ENCODE measurements at regions not wholly inside any gene's neighbourhood (a gene's known extent, or its start where the extent isn't known, plus 50 kb on each side); places are given as distances from the start of the nearest gene placed in this dataset.

DNA sequence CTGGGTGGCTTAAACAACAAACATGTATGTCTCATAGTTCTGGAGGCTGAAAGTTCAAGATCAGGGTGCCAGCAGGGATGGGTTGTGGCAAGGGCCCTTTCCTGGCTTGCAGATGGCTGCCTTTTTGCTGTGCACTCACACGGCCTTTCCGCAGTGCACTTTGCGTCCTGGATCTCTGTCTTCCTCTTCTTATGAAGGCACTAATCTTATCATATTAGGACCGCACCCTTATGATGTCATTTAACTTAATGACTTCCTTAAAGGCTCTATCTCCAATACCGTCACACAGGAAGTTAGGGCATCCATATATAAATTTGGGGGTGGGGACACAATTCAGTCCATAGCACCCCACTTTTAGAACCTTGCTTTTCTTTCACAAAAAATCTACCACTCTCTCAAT lies 255.2 kb downstream of the SNX13 start:
- TF ChIP-seq, protein P1, sequence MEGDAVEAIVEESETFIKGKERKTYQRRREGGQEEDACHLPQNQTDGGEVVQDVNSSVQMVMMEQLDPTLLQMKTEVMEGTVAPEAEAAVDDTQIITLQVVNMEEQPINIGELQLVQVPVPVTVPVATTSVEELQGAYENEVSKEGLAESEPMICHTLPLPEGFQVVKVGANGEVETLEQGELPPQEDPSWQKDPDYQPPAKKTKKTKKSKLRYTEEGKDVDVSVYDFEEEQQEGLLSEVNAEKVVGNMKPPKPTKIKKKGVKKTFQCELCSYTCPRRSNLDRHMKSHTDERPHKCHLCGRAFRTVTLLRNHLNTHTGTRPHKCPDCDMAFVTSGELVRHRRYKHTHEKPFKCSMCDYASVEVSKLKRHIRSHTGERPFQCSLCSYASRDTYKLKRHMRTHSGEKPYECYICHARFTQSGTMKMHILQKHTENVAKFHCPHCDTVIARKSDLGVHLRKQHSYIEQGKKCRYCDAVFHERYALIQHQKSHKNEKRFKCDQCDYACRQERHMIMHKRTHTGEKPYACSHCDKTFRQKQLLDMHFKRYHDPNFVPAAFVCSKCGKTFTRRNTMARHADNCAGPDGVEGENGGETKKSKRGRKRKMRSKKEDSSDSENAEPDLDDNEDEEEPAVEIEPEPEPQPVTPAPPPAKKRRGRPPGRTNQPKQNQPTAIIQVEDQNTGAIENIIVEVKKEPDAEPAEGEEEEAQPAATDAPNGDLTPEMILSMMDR (IDR thresholded peaks at IDR 0.05), result no peak
- no peak for TF ChIP-seq SIN3A (IDR thresholded peaks at IDR 0.05; ENCODE audit: borderline replicate concordance, insufficient read depth, low read depth, low read length)
- TF ChIP-seq, protein P2, sequence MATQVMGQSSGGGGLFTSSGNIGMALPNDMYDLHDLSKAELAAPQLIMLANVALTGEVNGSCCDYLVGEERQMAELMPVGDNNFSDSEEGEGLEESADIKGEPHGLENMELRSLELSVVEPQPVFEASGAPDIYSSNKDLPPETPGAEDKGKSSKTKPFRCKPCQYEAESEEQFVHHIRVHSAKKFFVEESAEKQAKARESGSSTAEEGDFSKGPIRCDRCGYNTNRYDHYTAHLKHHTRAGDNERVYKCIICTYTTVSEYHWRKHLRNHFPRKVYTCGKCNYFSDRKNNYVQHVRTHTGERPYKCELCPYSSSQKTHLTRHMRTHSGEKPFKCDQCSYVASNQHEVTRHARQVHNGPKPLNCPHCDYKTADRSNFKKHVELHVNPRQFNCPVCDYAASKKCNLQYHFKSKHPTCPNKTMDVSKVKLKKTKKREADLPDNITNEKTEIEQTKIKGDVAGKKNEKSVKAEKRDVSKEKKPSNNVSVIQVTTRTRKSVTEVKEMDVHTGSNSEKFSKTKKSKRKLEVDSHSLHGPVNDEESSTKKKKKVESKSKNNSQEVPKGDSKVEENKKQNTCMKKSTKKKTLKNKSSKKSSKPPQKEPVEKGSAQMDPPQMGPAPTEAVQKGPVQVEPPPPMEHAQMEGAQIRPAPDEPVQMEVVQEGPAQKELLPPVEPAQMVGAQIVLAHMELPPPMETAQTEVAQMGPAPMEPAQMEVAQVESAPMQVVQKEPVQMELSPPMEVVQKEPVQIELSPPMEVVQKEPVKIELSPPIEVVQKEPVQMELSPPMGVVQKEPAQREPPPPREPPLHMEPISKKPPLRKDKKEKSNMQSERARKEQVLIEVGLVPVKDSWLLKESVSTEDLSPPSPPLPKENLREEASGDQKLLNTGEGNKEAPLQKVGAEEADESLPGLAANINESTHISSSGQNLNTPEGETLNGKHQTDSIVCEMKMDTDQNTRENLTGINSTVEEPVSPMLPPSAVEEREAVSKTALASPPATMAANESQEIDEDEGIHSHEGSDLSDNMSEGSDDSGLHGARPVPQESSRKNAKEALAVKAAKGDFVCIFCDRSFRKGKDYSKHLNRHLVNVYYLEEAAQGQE (IDR thresholded peaks at IDR 0.05; ENCODE audit: insufficient read depth in 1 of 2, low read depth in 2 of 2, low read length in 1 of 2), result no peak
- TF ChIP-seq TCF7L2 (IDR thresholded peaks at IDR 0.05; ENCODE audit: low read depth, low read length), result no peak
- TF ChIP-seq POLR2AphosphoS5 (IDR thresholded peaks at IDR 0.05; ENCODE audit: low read depth, low read length), result no peak
- in situ Hi-C loops (cut with HindIII; ENCODE audit: low pct_unique_long_range_greater_than_20kb, low sequenced_read_pairs), result no loop called here
- ChIA-PET POLR2A (no interaction called here), CTCF (no interaction called here)
- BruUV-seq (replicated peaks), result no TSS peak
- Histone ChIP-seq H3K4me3 (ENCODE audit: low read depth in 2 of 2, low read length in 2 of 2) (no peak overlapping the region), H3K27me3 (ENCODE audit: control insufficient read depth, insufficient read depth, low read length) (no peaks in the 10 kb centered on the region), H3K27ac (ENCODE audit: low read length) (no peak overlapping the region), H3K36me3 (ENCODE audit: control insufficient read depth, insufficient read depth, low read length) (no peaks in the 10 kb centered on the region), H3K4me1 (ENCODE audit: control insufficient read depth, insufficient read depth, low read length) (peaks cover 5% of the 10 kb centered on the region), H3K9me3 (ENCODE audit: control insufficient read depth, insufficient read depth, low read depth, low read length) (no peaks in the 10 kb centered on the region)
- no peak for DNase-seq (ENCODE audit: low read depth, low spot score)
- ATAC-seq, result no peak
- intact Hi-C loops (cut with micrococcal nuclease; ENCODE audit: unreplicated experiment), result no loop called here

DNA sequence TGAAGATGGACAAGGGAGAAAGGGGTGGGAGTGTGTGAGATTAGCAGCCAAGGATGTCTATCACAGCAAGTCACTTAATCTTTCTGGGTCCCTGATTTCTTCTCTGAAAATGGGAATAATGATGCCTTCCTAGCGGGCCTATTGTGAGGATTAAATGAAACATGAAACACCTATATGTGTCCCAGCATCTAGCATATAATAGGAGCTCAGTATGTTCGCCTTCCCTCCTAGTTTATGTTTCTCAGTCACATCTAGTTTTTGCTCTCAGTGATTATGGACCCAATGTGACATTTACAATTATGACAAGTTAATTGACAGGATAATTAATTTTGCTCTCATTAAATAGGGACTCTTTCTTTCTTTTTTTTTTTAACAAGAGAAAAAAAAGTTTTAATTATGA lies 252.9 kb downstream of the SNX13 start:
- ATAC-seq, result no peak
- intact Hi-C loops (cut with micrococcal nuclease; ENCODE audit: unreplicated experiment), result no loop called here
- no peaks in the 10 kb centered on the region for H3K4me1 ChIP-seq (ENCODE audit: control insufficient read depth, insufficient read depth, low read length)

More for the DNA sequence above, 252.9 kb downstream of the SNX13 start:
- ChIA-PET CTCF (no interaction called here), POLR2A (no interaction called here)
- no peaks in the 10 kb centered on the region for H3K9me3 ChIP-seq (ENCODE audit: control insufficient read depth, insufficient read depth, low read depth, low read length)
- no peak for TF ChIP-seq SIN3A (IDR thresholded peaks at IDR 0.05; ENCODE audit: borderline replicate concordance, insufficient read depth, low read depth, low read length)
- no peak for TF ChIP-seq TCF7L2 (IDR thresholded peaks at IDR 0.05; ENCODE audit: low read depth, low read length)
- TF ChIP-seq, protein P1 (IDR thresholded peaks at IDR 0.05), result no peak
- TF ChIP-seq, protein P2 (IDR thresholded peaks at IDR 0.05; ENCODE audit: insufficient read depth in 1 of 2, low read depth in 2 of 2, low read length in 1 of 2), result no peak
- no peak for TF ChIP-seq POLR2AphosphoS5 (IDR thresholded peaks at IDR 0.05; ENCODE audit: low read depth, low read length)
- no peaks in the 10 kb centered on the region for H3K27me3 ChIP-seq (ENCODE audit: control insufficient read depth, insufficient read depth, low read length)
- in situ Hi-C loops (cut with HindIII; ENCODE audit: low pct_unique_long_range_greater_than_20kb, low sequenced_read_pairs), result no loop called here
- H3K27ac ChIP-seq (ENCODE audit: low read length), result no peak overlapping the region
- no TSS peak for BruUV-seq (replicated peaks)
- DNase-seq (ENCODE audit: low read depth, low spot score), result no peak
- no peak overlapping the region for H3K4me3 ChIP-seq (ENCODE audit: low read depth in 2 of 2, low read length in 2 of 2)
- H3K36me3 ChIP-seq (ENCODE audit: control insufficient read depth, insufficient read depth, low read length), result no peaks in the 10 kb centered on the region
